ENCODE measurements at regions not wholly inside any gene's neighbourhood (a gene's known extent, or its start where the extent isn't known, plus 50 kb on each side); places are given as distances from the start of the nearest gene placed in this dataset.

GRCh38 chr3:166340604-166341266 lies 503.5 kb upstream of the BCHE start:
- Histone ChIP-seq H3K9me3 (ENCODE audit: control insufficient read depth, low read length) (no peaks in the 10 kb centered on the region), H3K4me3 (ENCODE audit: insufficient read depth, low read depth, low read length) (no peak overlapping the region), H3K4me1 (ENCODE audit: control insufficient read depth, insufficient read depth, low read length) (no peaks in the 10 kb centered on the region), H3K27ac (ENCODE audit: insufficient read depth, low read depth, low read length, poor library complexity, severe bottlenecking) (no peak overlapping the region), H3K36me3 (ENCODE audit: control insufficient read depth, insufficient read depth, low read length) (no peaks in the 10 kb centered on the region), H3K27me3 (ENCODE audit: control insufficient read depth, insufficient read depth, low read length, poor library complexity, severe bottlenecking) (no peaks in the 10 kb centered on the region)

GRCh38 chr3:166324401-166324800 lies 487.2 kb upstream of the BCHE start:
- Histone ChIP-seq H3K27me3 (ENCODE audit: control insufficient read depth, insufficient read depth, low read length, poor library complexity, severe bottlenecking) (no peaks in the 10 kb centered on the region), H3K9me3 (ENCODE audit: control insufficient read depth, low read length) (no peaks in the 10 kb centered on the region), H3K4me1 (ENCODE audit: control insufficient read depth, insufficient read depth, low read length) (no peaks in the 10 kb centered on the region), H3K36me3 (ENCODE audit: control insufficient read depth, insufficient read depth, low read length) (no peaks in the 10 kb centered on the region), H3K4me3 (ENCODE audit: insufficient read depth, low read depth, low read length) (no peak overlapping the region), H3K27ac (ENCODE audit: insufficient read depth, low read depth, low read length, poor library complexity, severe bottlenecking) (no peak overlapping the region)
- 90 to 95% methylated on average over 5 of the region's 5 CpGs for WGBS, 2 experiments

- no peaks in the 10 kb centered on the region for H3K9me3 ChIP-seq (ENCODE audit: control insufficient read depth, low read length)
- no peak overlapping the region for H3K27ac ChIP-seq (ENCODE audit: insufficient read depth, low read depth, low read length, poor library complexity, severe bottlenecking)
- WGBS, 2 experiments = 90 to 93% methylated on average over 1 of the region's 1 CpG
- H3K4me3 ChIP-seq (ENCODE audit: insufficient read depth, low read depth, low read length) = no peak overlapping the region
- no peaks in the 10 kb centered on the region for H3K36me3 ChIP-seq (ENCODE audit: control insufficient read depth, insufficient read depth, low read length)
- no peaks in the 10 kb centered on the region for H3K4me1 ChIP-seq (ENCODE audit: control insufficient read depth, insufficient read depth, low read length)
- H3K27me3 ChIP-seq (ENCODE audit: control insufficient read depth, insufficient read depth, low read length, poor library complexity, severe bottlenecking) = no peaks in the 10 kb centered on the region
Observed at GRCh38 chr3:166322391-166322790, 485.2 kb upstream of the BCHE start.

- no peaks in the 10 kb centered on the region for H3K4me1 ChIP-seq (ENCODE audit: control insufficient read depth, insufficient read depth, low read length)
- H3K27me3 ChIP-seq (ENCODE audit: control insufficient read depth, insufficient read depth, low read length, poor library complexity, severe bottlenecking) = no peaks in the 10 kb centered on the region
- no peak overlapping the region for H3K27ac ChIP-seq (ENCODE audit: insufficient read depth, low read depth, low read length, poor library complexity, severe bottlenecking)
- no peaks in the 10 kb centered on the region for H3K9me3 ChIP-seq (ENCODE audit: control insufficient read depth, low read length)
- 88 to 95% methylated on average over 2 of the region's 3 CpGs for WGBS, 2 experiments
- no peak overlapping the region for H3K4me3 ChIP-seq (ENCODE audit: insufficient read depth, low read depth, low read length)
- no peaks in the 10 kb centered on the region for H3K36me3 ChIP-seq (ENCODE audit: control insufficient read depth, insufficient read depth, low read length)
Observed at GRCh38 chr3:166307756-166308350, 470.6 kb upstream of the BCHE start.

- no peak overlapping the region for H3K27ac ChIP-seq (ENCODE audit: insufficient read depth, low read depth, low read length, poor library complexity, severe bottlenecking)
- WGBS, 2 experiments = 69 to 73% methylated on average over 4 of the region's 4 CpGs
Observed at GRCh38 chr3:166304584-166304983, 467.4 kb upstream of the BCHE start.

GRCh38 chr3:166303681-166304080 lies 466.5 kb upstream of the BCHE start:
- H3K9me3 ChIP-seq (ENCODE audit: control insufficient read depth, low read length) = no peaks in the 10 kb centered on the region
- H3K4me3 ChIP-seq (ENCODE audit: insufficient read depth, low read depth, low read length) = no peak overlapping the region
- no peaks in the 10 kb centered on the region for H3K36me3 ChIP-seq (ENCODE audit: control insufficient read depth, insufficient read depth, low read length)
- H3K4me1 ChIP-seq (ENCODE audit: control insufficient read depth, insufficient read depth, low read length) = no peaks in the 10 kb centered on the region
- no peaks in the 10 kb centered on the region for H3K27me3 ChIP-seq (ENCODE audit: control insufficient read depth, insufficient read depth, low read length, poor library complexity, severe bottlenecking)
- H3K27ac ChIP-seq (ENCODE audit: insufficient read depth, low read depth, low read length, poor library complexity, severe bottlenecking) = no peak overlapping the region

More at GRCh38 chr3:166304584-166304983, 467.4 kb upstream of the BCHE start:
- Histone ChIP-seq H3K36me3 (ENCODE audit: control insufficient read depth, insufficient read depth, low read length) (no peaks in the 10 kb centered on the region), H3K9me3 (ENCODE audit: control insufficient read depth, low read length) (no peaks in the 10 kb centered on the region), H3K4me1 (ENCODE audit: control insufficient read depth, insufficient read depth, low read length) (no peaks in the 10 kb centered on the region), H3K4me3 (ENCODE audit: insufficient read depth, low read depth, low read length) (no peak overlapping the region), H3K27me3 (ENCODE audit: control insufficient read depth, insufficient read depth, low read length, poor library complexity, severe bottlenecking) (no peaks in the 10 kb centered on the region)

- no peak overlapping the region for H3K27ac ChIP-seq (ENCODE audit: insufficient read depth, low read depth, low read length, poor library complexity, severe bottlenecking)
- no peaks in the 10 kb centered on the region for H3K4me1 ChIP-seq (ENCODE audit: control insufficient read depth, insufficient read depth, low read length)
- no peak overlapping the region for H3K4me3 ChIP-seq (ENCODE audit: insufficient read depth, low read depth, low read length)
- 86 to 100% methylated on average over 1 of the region's 2 CpGs for WGBS, 2 experiments
- no peaks in the 10 kb centered on the region for H3K36me3 ChIP-seq (ENCODE audit: control insufficient read depth, insufficient read depth, low read length)
- H3K27me3 ChIP-seq (ENCODE audit: control insufficient read depth, insufficient read depth, low read length, poor library complexity, severe bottlenecking) = no peaks in the 10 kb centered on the region
- H3K9me3 ChIP-seq (ENCODE audit: control insufficient read depth, low read length) = no peaks in the 10 kb centered on the region
Observed at GRCh38 chr3:166302331-166302730, 465.1 kb upstream of the BCHE start.

GRCh38 chr3:166296179-166296783 lies 459.1 kb upstream of the BCHE start:
- Histone ChIP-seq H3K4me3 (ENCODE audit: insufficient read depth, low read depth, low read length) (no peak overlapping the region), H3K9me3 (ENCODE audit: control insufficient read depth, low read length) (no peaks in the 10 kb centered on the region), H3K36me3 (ENCODE audit: control insufficient read depth, insufficient read depth, low read length) (no peaks in the 10 kb centered on the region), H3K27ac (ENCODE audit: insufficient read depth, low read depth, low read length, poor library complexity, severe bottlenecking) (no peak overlapping the region), H3K27me3 (ENCODE audit: control insufficient read depth, insufficient read depth, low read length, poor library complexity, severe bottlenecking) (no peaks in the 10 kb centered on the region), H3K4me1 (ENCODE audit: control insufficient read depth, insufficient read depth, low read length) (no peaks in the 10 kb centered on the region)
- 72 to 74% methylated on average over 5 of the region's 5 CpGs for WGBS, 2 experiments

GRCh38 chr3:166291186-166291955 lies 454.1 kb upstream of the BCHE start:
- H3K4me3 ChIP-seq (ENCODE audit: insufficient read depth, low read depth, low read length) = no peak overlapping the region

GRCh38 chr3:166285001-166285400 lies 447.8 kb upstream of the BCHE start:
- Histone ChIP-seq H3K4me3 (ENCODE audit: insufficient read depth, low read depth, low read length) (no peak overlapping the region), H3K36me3 (ENCODE audit: control insufficient read depth, insufficient read depth, low read length) (no peaks in the 10 kb centered on the region), H3K9me3 (ENCODE audit: control insufficient read depth, low read length) (no peaks in the 10 kb centered on the region), H3K4me1 (ENCODE audit: control insufficient read depth, insufficient read depth, low read length) (no peaks in the 10 kb centered on the region), H3K27me3 (ENCODE audit: control insufficient read depth, insufficient read depth, low read length, poor library complexity, severe bottlenecking) (no peaks in the 10 kb centered on the region), H3K27ac (ENCODE audit: insufficient read depth, low read depth, low read length, poor library complexity, severe bottlenecking) (no peak overlapping the region)
- 73 to 97% methylated on average over 2 of the region's 2 CpGs for WGBS, 2 experiments

More at GRCh38 chr3:166291186-166291955, 454.1 kb upstream of the BCHE start:
- no peaks in the 10 kb centered on the region for H3K4me1 ChIP-seq (ENCODE audit: control insufficient read depth, insufficient read depth, low read length)
- no peak overlapping the region for H3K27ac ChIP-seq (ENCODE audit: insufficient read depth, low read depth, low read length, poor library complexity, severe bottlenecking)
- H3K27me3 ChIP-seq (ENCODE audit: control insufficient read depth, insufficient read depth, low read length, poor library complexity, severe bottlenecking) = no peaks in the 10 kb centered on the region
- H3K36me3 ChIP-seq (ENCODE audit: control insufficient read depth, insufficient read depth, low read length) = no peaks in the 10 kb centered on the region
- WGBS, 2 experiments = 87 to 92% methylated on average over 5 of the region's 5 CpGs
- H3K9me3 ChIP-seq (ENCODE audit: control insufficient read depth, low read length) = no peaks in the 10 kb centered on the region

All from ectodermal cell (in vitro differentiated cells).